GM20431 (cell line): ENCODE measurements at regions not wholly inside any gene's neighbourhood (a gene's known extent, or its start where the extent isn't known, plus 50 kb on each side); places are given as distances from the start of the nearest gene placed in this dataset.

Experiments
- in situ Hi-C: fragments of 300-500 bp; cut with MseI, MboI; formaldehyde crosslinking; loops from one replicate; pipeline ENCODE4 v1.15.0; 2020; ENCODE audit warnings: low sequenced_read_pairs; ENCODE audit not compliant: unreplicated experiment

DNA sequence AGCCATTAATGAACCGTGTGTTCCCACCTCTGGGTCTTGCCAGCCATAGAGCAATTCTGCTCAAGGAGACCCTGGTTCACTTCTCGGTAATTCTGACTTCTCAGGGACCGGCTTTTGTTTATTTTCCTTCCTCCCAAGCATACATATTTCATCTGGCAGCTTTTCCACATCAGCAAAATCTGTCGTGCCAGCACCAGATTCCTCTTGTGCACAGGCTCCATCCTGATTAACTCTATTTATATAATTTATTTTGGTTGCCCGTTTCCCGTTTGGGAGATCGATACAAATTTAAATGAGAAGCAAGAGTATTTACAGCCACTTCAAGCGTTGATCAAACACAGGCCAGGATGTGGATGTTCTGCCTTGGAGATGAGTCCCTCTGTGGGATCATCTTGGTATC, 161.9 kb upstream of the XYLT1 start:
- in situ Hi-C loops: no loop called here

DNA sequence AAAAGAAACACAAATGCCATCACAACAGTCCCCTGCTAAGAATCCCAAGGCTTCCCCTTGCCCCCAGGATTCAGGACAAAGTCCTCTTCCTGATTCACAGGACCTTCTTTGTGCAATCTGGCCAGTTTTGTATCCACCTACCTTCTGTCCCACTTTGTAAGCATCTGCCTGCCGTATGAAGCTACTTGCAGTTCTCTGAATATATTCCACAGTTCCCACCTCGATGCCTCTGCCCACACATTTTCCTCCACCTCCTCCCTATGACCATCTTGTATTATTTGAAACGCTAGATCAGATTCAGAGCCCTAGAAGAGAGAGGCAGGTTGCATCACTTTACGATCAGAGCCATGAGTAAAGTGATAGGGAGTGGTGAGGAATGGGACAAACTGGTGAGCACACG, 159.2 kb upstream of the XYLT1 start:
- in situ Hi-C loops: no loop called here

DNA sequence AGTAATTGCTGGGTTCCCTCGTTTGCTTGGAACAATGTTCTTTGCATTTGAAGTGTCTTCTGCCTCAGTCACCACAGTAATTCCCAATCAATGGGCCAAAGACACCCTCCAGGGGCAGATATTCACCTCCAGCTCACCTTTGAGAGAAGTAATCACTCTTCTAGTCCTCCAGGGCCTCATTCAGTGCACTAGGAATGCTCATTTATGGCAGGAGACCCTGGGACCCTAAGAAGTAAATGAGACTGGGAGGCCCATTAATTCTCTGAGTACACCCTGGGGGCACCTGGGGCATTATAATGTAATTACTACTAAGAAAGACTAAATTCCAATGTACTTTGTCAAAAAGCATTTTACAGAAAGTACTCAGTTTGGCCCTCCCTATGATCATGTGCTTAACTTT, 158.2 kb upstream of the XYLT1 start:
- in situ Hi-C loops: no loop called here

DNA sequence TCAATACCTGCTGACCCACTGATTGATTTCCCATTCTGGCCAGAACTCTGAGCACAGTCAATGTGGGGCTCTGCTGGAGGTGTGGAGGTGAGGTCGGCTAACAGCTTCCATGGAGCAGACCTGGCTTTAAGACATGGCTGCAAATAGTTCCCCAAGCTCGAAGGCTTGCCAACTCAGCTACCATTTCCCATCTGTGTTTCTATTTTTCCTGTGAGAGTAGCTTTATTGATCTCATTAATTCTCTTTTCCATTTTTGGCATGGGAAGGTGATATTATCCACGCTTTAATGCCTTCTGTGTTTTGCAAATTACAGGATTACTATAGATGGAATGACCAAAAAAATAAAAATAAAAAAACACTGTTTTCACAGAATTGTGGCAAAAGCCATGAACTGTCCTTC, 151.6 kb upstream of the XYLT1 start:
- in situ Hi-C loops: no loop called here

DNA sequence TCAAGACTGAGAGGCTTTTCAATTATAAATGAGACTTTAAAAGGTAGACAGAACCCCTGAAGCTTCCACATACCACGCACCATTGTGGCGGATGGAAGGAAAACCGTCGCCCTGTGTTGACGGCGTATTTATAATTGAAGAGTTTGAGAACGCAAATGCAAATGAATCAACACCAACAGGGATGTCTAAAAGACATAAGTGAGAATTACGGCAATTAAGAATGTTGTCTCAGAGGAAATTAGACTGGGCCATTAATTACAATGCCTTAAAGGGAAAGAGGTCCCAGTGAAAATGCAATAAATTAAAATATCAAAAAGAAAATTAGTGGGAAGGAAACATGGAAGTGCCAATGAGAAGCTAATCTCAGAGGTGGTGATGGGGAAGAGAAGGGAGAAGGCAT, 148.5 kb upstream of the XYLT1 start:
- in situ Hi-C loops: no loop called here

DNA sequence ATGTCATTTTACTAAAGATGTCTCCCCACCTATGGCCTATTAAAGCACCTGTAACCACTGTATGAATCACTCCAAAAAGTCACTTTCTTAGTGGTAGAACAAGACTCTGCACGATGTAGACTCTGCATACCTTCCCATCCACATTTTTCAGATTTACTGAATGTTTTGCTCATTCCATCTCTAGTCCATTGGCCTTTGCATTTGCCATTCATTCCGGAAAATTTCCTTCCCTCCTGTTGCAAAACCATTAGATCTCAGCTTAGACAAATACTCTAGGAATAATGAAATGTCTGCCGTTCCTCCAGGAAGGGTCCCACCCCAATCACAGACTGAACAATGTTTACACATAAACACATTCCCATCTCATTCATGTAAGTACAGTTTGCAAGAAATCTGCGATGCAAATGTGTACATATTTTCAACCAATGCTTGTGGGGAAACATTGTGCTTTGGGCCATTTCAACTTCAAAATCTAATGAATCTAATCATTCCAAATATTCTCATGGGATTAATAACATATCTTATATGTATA, 146.3 kb upstream of the XYLT1 start:
- in situ Hi-C loops: no loop called here

DNA sequence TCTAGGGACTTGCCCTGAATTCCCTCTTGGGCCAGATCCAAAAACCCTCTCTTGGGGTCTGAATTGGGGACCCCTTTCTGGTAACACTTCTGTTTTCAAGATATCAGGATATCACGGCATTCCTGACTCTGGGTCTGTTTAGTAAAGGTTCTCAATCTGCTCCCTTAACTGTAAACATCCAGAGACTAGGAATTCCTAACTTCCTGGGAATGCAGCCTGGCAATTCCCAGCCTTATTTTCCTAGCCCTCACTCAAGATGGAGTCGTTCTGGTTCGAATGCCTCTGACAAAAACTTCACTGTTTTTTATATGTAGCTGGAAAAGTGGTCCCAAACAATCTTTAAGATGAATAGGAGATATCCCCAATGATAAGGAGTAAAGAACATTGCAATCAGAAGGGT, 141.6 kb upstream of the XYLT1 start:
- in situ Hi-C loops: no loop called here

DNA sequence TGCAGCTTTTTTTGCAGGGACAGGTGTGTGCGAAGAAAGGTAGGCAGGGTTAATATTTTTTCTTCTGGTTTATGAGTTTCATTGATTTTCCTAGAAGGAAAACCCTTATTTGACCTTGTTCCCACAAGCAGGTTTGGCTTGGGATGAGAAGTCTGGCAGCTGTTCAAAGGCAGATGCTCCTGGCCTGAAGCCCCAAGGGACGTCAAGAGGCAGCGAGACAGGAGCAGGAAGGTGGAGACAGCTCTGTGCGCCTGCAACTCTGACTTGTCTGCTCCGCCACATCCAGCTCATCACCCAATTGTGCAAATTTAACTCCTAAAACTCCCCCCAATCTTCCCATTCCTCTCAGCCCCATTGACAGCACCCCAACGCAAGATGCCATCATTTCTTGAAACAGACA, 136.8 kb upstream of the XYLT1 start:
- in situ Hi-C loops: no loop called here

DNA sequence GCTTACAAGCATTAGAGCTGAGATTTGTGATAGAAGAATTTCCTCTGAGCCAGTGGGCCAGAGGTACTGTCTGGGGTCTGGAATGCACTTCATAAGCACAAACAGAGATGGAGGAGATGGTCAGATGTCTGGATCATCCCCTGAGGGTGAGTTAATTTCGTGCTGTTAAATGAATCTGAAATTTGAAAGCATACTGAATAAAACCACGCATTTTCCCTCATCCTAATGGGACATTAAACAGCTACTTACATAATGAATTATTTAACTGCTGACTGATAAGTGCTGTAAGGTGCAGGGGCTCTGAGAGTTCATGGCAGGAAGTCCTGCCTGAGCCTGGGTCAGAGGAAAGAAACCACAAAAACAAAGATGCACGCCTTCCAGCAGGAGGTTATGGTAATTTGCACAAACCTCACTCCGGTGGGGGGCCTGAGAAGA, 136.3 kb upstream of the XYLT1 start:
- in situ Hi-C loops: no loop called here

DNA sequence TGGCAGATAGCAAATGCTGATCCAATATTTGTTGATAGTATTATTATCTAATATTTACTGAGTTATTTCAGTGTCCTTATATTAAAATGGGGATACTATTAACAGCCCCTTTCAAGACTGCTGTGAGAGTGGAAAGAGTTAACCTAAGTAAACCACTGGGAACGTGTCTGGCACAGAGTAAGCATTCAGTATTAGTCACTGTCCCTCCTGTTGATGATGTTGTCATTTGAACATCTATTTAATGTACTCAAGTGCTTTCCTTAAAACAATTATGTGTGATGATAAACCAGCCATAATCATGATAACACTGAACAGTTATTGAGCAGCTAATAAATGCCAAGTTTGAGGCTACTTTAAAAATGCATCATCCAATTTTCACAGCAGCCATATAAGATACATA, 135.7 kb upstream of the XYLT1 start:
- in situ Hi-C loops: no loop called here

DNA sequence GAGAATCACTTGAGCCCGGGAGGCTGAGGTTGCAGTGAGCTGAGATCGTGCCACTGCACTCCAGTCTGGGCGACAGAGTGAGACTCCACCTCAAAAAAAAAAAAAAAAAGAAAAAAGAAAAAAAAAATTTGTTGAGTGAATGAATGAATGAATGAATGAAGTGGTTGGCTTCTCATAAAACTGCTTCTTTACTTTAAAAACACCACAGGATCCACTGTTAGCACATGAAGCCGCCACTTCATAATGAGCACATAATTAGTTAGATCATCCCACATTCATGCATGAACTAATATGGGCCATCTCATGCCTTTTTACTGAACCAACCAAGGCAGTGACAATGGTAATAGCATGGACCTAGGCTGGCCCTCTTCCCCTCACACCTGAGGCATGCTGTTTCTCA, 135.0 kb upstream of the XYLT1 start:
- in situ Hi-C loops: no loop called here

DNA sequence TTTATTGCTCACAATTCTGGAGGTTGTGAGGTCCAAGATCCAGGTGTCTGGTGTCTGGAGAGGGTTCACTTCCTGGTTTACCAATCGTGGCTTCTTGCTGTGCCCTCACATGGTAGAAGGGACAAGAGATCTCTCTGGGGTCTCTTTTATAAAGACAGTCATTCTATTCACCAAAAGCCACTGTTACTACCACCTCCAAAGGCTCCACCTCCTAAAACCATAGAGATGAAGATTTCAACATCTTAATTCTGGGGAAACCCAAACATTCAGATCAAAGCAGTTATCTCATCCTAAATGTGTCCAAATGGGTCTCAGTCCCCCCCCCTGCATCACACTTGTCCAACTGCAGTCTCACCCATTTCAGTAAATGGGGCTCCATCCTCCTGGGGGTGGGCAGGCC, 132.9 kb upstream of the XYLT1 start:
- in situ Hi-C loops: no loop called here

DNA sequence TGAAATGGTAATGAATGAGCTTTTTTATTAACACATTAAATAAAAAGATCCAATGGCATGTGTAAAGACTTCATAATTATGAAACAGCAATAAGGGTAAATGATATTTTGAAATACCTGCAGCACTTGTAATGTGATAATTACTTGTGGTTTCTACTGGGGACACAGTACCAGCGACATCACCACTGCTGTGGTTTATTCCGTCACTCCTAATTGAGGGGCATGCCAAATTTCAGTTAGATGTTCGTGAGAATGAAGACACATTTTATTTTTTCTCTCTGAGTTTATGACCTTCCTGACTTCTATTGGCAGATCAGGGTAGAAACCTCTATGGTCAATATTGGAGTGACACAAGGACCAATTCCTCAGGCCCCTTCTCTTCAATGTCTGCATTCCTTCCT, 131.9 kb upstream of the XYLT1 start:
- in situ Hi-C loops: no loop called here

DNA sequence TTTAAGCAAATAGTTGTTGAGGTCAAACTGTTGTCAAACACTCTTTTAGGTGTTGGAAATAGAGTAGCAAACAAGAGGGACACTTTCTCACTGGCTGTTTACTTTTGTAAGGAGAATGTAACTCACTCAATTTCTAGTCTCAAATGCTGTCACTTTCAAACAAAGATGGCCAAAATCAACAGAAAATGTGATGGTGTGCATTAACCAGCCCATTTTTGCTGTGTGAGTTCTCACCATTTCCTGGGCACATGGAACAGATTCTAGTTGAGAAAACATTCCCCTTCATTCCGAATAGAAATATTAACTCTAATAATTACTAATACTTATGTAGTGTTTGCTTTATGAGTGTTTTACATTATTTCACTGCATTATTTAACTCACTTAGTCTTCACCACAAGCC, 128.2 kb upstream of the XYLT1 start:
- in situ Hi-C loops: no loop called here

DNA sequence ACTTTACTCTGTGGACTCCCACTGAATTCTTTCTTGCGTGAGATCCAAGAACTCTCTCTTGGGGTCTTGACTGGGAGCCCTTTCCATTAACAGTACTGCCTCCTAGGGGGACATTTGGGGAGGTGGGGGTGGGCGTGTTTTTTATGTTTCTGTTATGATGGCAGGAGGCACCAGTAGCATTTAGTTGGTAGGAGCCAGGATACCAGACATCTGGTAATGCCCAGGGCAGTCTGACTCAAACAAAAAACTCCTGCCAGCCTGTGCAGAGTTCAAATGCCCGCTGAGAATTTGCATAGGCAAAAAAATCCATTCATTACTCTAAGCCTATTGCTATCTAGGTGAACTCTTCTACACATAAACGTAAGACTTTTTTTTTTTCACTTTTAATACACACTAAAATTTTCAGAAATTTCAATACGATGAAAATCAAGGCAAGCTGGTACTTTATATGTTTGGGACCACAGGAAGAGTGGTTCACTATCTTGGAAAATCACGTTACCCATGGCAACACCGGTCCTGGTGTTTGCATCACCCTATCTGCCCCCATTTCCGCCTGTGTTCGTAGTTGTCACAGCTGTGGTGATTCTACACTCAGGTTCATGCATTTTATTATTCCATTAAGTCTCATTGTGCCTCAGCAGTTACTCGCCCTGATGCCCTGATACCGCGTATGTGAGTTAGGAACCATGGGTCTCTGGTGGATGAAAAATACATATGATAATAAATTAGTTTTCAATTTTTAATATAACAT, 121.1 kb upstream of the XYLT1 start:
- in situ Hi-C loops: no loop called here

DNA sequence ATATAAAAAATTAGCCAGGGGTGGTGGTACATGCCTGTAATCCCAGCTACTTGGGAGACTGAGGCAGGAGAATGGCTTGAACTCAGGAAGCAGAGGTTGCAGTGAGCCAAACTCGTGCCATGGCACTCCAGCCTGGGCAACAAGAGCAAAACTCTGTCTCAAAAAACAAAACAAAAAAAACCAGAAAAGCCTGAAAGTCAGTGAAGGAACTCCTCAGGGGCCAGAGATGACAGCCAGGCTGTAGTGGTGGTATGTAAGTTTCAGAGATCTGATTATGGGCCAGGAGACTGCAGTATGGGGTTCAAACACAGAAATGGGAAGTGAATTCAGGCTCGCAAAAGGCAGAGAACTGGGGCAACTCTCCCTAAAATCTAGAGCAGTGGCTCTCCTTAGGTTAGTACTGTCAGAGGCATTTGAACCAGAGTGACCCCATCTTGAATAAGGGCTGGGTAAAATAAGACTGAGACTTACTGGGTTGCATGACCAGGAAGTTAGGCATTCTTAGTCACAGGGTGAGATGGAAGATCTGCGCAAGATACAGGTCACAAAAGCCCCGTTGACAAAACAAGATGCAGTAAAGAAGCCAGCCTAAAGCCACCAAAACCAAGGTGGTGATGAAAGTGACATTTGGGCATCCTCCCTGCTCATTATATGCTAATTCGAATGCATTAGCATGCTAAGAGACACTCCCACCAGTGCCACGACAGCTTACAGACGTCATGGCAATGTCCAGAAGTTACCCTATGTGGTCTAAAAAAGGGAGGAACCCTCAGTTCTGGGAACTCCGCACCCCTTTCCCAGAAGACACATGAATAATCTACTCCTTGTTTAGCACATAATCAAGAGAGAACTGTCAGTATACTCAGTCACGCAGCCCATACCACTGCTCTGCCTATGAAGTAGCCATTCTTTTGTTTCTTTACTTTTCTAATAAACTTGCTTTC, 120.2 kb upstream of the XYLT1 start:
- in situ Hi-C loops: no loop called here

DNA sequence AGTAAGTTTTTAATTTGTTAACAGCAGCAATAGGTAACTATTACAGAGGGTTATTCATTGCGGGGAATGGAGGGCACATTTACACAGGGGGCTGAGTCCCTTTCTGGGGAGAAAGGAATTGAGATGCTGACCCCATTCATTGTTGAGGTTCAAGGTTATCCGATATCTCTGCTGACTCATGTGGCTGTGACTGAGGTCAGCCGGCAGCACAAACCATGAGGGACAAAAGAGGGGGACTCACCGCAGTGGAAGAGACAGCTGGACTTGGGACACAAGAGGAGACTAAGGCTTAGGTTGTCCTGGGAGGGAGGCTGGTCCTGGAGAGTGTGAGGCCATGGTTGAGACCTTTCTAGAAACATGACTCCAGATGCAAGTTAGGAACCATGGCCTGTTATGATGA, 119.1 kb upstream of the XYLT1 start:
- in situ Hi-C loops: no loop called here

DNA sequence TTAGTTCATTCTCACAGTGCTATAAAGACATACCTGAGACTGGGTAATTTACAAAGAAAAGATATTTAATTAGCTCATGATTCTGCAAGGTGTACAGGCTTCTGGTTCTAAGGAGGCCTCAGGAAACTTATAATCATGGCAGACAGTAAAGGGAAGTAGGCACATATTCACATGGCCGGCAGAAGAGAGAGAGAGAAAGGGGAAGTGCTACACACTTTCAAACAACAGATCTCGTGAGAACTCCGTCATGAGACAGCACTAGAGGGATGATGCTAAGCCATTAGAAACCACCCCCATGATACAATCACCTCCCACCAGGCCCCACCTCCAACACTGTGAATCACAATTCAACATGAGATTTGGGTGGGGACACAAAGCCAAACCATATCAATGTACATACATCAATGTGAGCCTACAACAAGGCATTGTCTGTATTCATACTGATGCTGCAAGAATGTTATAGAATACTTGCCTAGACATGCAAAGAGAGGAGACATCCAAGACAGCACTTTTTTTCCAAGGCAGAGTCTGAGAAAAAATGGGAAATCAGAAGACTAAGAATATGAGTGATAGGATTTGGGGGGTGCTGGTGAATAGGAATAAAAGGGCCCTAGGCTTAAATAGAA, 114.8 kb upstream of the XYLT1 start:
- in situ Hi-C loops: no loop called here

DNA sequence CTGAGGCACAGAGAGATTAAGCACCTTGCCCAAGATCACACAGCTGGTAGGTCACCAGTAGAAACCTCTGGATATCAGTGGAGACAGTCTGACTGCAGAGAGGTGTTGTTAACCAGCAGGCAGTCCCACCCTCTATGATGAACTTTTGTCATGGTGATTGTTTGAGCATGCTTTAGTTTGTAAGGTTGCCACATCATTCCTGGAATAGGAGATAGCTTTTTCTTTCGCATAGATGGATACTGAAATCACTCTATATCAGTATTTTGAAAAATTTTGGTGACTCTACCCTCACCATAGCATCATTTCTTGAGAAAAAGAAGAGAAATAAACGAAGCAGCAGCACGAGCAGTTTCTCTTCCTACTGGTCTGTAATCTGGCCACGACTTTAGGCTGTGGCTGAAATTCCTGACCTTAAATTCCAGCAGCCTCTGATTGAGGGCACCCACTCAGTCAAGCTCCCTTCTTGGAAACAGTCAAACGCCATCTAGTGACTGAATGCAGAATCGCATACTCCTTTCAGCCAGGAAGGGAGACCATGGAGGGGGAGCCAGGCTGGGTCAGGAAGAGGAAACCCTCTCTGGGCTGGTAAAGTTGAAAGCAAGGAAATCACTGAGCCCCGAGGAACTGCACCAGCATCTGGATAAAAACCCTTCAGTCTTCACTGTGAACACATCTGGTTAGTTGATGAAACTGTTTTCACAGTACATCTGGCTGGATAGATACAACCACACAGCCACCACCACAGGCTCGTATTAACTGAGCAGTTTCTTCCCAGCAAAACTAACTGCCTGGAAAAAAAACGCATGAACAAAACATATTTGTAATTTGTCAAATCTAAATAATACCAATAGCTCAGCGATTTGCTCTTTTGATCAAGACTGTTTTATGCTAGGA, 108.5 kb upstream of the XYLT1 start:
- in situ Hi-C loops: no loop called here

DNA sequence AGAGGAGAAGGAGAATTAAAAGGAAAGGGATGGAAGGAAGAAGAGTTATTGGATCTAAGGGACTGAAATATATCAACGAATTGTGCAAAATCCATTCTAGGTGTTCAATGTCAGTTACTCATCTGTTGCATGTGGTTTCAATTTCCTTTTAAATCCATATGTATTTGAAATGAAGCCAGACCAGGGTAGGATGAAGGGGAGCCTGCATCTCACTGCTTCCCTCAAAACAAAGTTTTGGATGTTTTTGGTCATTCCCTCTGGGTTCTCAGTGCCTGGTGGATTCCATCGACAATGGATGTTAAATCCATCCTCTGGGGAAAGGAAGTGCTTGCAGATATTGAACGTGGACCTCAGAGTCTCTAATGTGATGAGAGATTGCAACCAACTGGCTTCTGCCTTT, 103.5 kb upstream of the XYLT1 start:
- in situ Hi-C loops: no loop called here
